HEK293 (cell line): ENCODE measurements at regions not wholly inside any gene's neighbourhood (a gene's known extent, or its start where the extent isn't known, plus 50 kb on each side); places are given as distances from the start of the nearest gene placed in this dataset.

Source experiments
- CTCF ChIA-PET: fragments of 350-600 bp; formaldehyde crosslinking; extraction: SDS; loops from one replicate; lab custom pipeline; 2021; ENCODE audit warnings: antibody characterized with exemption; lab: Yijun Ruan, JAX
- POLR2A ChIA-PET: fragments of 300-600 bp; formaldehyde crosslinking; extraction: SDS; loops from one replicate; lab custom pipeline; 2020; ENCODE audit warnings: antibody characterized with exemption, inconsistent platforms; lab: Yijun Ruan, JAX
- H3K27ac ChIP-seq: fragments of 200-500 bp; sonication (Bioruptor generic); 2 replicates; pipeline ENCODE4 v1.5.1; 2014; ENCODE audit warnings: low read depth, low read length, control low read depth, inconsistent platforms; ENCODE audit errors: extremely low read depth
- H3K36me3 ChIP-seq, 2 experiments: fragments of 200-500 bp in 1 of 2; sonication (Bioruptor generic) in 1 of 2; 1 replicate in 1 of 2; 2 replicates in 1 of 2; pipeline ENCODE4 v1.5.1; 2014 to 2017; ENCODE audit warnings: inconsistent platforms in 2 of 2, low read length in 2 of 2; ENCODE audit not compliant: control insufficient read depth in 2 of 2, insufficient read depth in 1 of 2
- H3K4me1 ChIP-seq: fragments of 200-500 bp; sonication (Bioruptor generic); 2 replicates; pipeline ENCODE4 v1.5.1; 2014; ENCODE audit warnings: mild to moderate bottlenecking, low read length, inconsistent platforms; ENCODE audit not compliant: control insufficient read depth, insufficient read depth
- H3K4me3 ChIP-seq: 2 replicates; pipeline ENCODE4 v1.5.1; 2011; ENCODE audit warnings: low read depth, mild to moderate bottlenecking, control low read depth, low read length, moderate library complexity
- H3K9me3 ChIP-seq: fragments of 200-500 bp; sonication (Bioruptor generic); 2 replicates; pipeline ENCODE4 v1.5.1; 2014; ENCODE audit warnings: low read depth, low read length, inconsistent platforms; ENCODE audit not compliant: control insufficient read depth, insufficient read depth
- BCL11B ChIP-seq: fragments of 450-650 bp; formaldehyde crosslinking; IDR thresholded peaks from 2 replicates; pipeline ENCODE4 v1.5.1; 2016; ENCODE audit warnings: low read depth, missing biosample characterization, missing genetic modification characterization
- KLF7 ChIP-seq: fragments of 450-650 bp; formaldehyde crosslinking; IDR thresholded peaks from 2 replicates; pipeline ENCODE4 v1.5.1; 2016; ENCODE audit warnings: missing biosample characterization, missing genetic modification characterization, borderline replicate concordance
- RBAK ChIP-seq: fragments of 450-650 bp; formaldehyde crosslinking; IDR thresholded peaks from 2 replicates; pipeline ENCODE4 v1.5.1; 2016; ENCODE audit warnings: missing biosample characterization, missing genetic modification characterization
- ZBTB17 ChIP-seq: fragments of 450-650 bp; formaldehyde crosslinking; IDR thresholded peaks from 2 replicates; pipeline ENCODE4 v1.5.1; 2016; ENCODE audit warnings: missing biosample characterization, missing genetic modification characterization
- ZNF155 ChIP-seq: fragments of 450-650 bp; formaldehyde crosslinking; IDR thresholded peaks from 2 replicates; pipeline ENCODE4 v1.5.1; 2016; ENCODE audit warnings: missing biosample characterization, missing genetic modification characterization
- ZNF2 ChIP-seq: fragments of 450-650 bp; formaldehyde crosslinking; IDR thresholded peaks from 2 replicates; pipeline ENCODE4 v1.5.1; 2016; ENCODE audit warnings: missing biosample characterization, missing genetic modification characterization
- ZNF391 ChIP-seq: fragments of 450-650 bp; formaldehyde crosslinking; IDR thresholded peaks from 2 replicates; pipeline ENCODE4 v1.5.1; 2016; ENCODE audit warnings: low read depth, missing biosample characterization, missing genetic modification characterization, borderline replicate concordance
- ZNF398 ChIP-seq: fragments of 450-650 bp; formaldehyde crosslinking; IDR thresholded peaks from 2 replicates; pipeline ENCODE4 v1.5.1; 2017; ENCODE audit warnings: missing biosample characterization, missing genetic modification characterization
- ZNF510 ChIP-seq: fragments of 450-650 bp; formaldehyde crosslinking; IDR thresholded peaks from 2 replicates; pipeline ENCODE4 v1.5.1; 2018; ENCODE audit warnings: mild to moderate bottlenecking, missing genetic modification characterization, missing biosample characterization; ENCODE audit not compliant: insufficient replicate concordance
- ZNF521 ChIP-seq: fragments of 450-650 bp; formaldehyde crosslinking; IDR thresholded peaks from 2 replicates; pipeline ENCODE4 v1.5.1; 2017; ENCODE audit warnings: missing biosample characterization, mild to moderate bottlenecking, missing genetic modification characterization
- ZNF585B ChIP-seq: fragments of 450-650 bp; formaldehyde crosslinking; IDR thresholded peaks from 2 replicates; pipeline ENCODE4 v1.5.1; 2016; ENCODE audit warnings: missing biosample characterization, missing genetic modification characterization
- ZNF621 ChIP-seq: fragments of 450-650 bp; formaldehyde crosslinking; IDR thresholded peaks from 2 replicates; pipeline ENCODE4 v1.5.1; 2017; ENCODE audit warnings: missing biosample characterization, missing genetic modification characterization
- ZNF626 ChIP-seq: fragments of 450-650 bp; sonication (Bioruptor Pico); formaldehyde crosslinking; IDR thresholded peaks from 2 replicates; pipeline ENCODE4 v1.5.1; 2018; ENCODE audit warnings: missing biosample characterization, missing genetic modification characterization, inconsistent platforms
- ZNF692 ChIP-seq: fragments of 450-650 bp; formaldehyde crosslinking; IDR thresholded peaks from 2 replicates; pipeline ENCODE4 v1.5.1; 2016; ENCODE audit warnings: missing biosample characterization, missing genetic modification characterization
- ZNF830 ChIP-seq: fragments of 450-650 bp; IDR thresholded peaks from 2 replicates; pipeline ENCODE4 v1.5.0; 2018; ENCODE audit warnings: missing biosample characterization, missing genetic modification characterization, low read depth, mild to moderate bottlenecking, moderate library complexity
- TF ChIP-seq, protein P1 (sequence below): fragments of 450-650 bp; formaldehyde crosslinking; IDR thresholded peaks from 2 replicates; pipeline ENCODE4 v1.5.1; 2016; ENCODE audit warnings: missing biosample characterization, missing genetic modification characterization
- TF ChIP-seq, protein P2 (sequence below): fragments of 450-650 bp; formaldehyde crosslinking; IDR thresholded peaks from 2 replicates; pipeline ENCODE4 v1.5.1; 2016; ENCODE audit warnings: missing biosample characterization, missing genetic modification characterization

DNA sequence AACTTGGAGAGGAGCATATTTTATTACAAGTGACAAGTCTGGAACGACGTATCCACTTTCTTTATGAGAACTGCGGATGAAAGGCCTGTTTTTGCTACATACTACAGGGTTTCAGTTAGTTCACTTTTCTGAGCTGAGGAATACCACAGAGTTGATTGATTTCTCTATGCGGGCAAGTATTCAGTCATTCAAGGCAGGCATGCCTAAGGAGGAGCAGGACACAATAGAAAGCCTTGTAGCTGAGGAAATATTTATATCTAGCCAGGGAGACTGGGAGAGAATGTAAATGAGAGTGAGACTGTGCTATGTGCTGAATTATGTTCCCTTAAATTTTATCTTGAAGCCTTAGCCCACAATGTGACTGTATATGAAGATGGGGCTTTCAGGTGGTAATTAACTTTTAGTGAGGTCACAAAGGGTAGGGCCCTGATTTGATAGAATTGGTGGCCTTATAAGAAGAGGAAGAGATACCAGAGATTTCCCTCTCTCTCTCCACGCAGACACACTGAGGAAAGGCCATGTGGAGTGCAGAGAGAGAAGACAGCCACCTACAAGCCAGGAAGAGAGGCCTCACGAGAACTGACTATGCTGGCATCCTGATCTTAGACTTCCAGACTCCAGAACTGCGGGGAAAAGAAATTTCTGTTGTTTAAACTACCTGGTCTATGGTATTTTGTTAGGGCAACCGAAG is 459.0 kb upstream of the ATP2B1 start:
- Histone ChIP-seq H3K27ac (no peak overlapping the region), H3K36me3 (no peaks in the 10 kb centered on the region), H3K9me3 (no peaks in the 10 kb centered on the region), H3K4me1 (no peaks in the 10 kb centered on the region)
- ChIA-PET CTCF (no interaction called here), POLR2A (no interaction called here)
- no peak for TF ChIP-seq ZNF391 (tag by site-specific recombination)
- TF ChIP-seq ZNF830, result no peak
- TF ChIP-seq BCL11B (tag by site-specific recombination), result no peak
- no peak for TF ChIP-seq ZNF155
- no peak for TF ChIP-seq ZNF626
- no peak for TF ChIP-seq ZBTB17 (tag by site-specific recombination)
- no peak for TF ChIP-seq RBAK
- no peak for TF ChIP-seq ZNF2 (tag by site-specific recombination)
- TF ChIP-seq, all 188 proteins: peak for 0
- no peak overlapping the region for H3K4me3 ChIP-seq

GRCh38 chr12:90166671-90167070 is 458.0 kb upstream of the ATP2B1 start:
- Histone ChIP-seq H3K9me3 (no peaks in the 10 kb centered on the region), H3K27ac (no peak overlapping the region), H3K36me3 (no peaks in the 10 kb centered on the region), H3K4me1 (no peaks in the 10 kb centered on the region)
- POLR2A ChIA-PET, result no interaction called here
- CTCF ChIA-PET, result no interaction called here
- TF ChIP-seq ZNF521 (tag by site-specific recombination), result no peak
- no peak for TF ChIP-seq ZNF398
- no peak for TF ChIP-seq BCL11B (tag by site-specific recombination)
- TF ChIP-seq KLF7 (tag by site-specific recombination), result no peak
- TF ChIP-seq ZNF621, result no peak
- TF ChIP-seq, protein P1, sequence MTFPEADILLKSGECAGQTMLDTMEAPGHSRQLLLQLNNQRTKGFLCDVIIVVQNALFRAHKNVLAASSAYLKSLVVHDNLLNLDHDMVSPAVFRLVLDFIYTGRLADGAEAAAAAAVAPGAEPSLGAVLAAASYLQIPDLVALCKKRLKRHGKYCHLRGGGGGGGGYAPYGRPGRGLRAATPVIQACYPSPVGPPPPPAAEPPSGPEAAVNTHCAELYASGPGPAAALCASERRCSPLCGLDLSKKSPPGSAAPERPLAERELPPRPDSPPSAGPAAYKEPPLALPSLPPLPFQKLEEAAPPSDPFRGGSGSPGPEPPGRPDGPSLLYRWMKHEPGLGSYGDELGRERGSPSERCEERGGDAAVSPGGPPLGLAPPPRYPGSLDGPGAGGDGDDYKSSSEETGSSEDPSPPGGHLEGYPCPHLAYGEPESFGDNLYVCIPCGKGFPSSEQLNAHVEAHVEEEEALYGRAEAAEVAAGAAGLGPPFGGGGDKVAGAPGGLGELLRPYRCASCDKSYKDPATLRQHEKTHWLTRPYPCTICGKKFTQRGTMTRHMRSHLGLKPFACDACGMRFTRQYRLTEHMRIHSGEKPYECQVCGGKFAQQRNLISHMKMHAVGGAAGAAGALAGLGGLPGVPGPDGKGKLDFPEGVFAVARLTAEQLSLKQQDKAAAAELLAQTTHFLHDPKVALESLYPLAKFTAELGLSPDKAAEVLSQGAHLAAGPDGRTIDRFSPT (tag by site-specific recombination), result no peak
- TF ChIP-seq, protein P2, sequence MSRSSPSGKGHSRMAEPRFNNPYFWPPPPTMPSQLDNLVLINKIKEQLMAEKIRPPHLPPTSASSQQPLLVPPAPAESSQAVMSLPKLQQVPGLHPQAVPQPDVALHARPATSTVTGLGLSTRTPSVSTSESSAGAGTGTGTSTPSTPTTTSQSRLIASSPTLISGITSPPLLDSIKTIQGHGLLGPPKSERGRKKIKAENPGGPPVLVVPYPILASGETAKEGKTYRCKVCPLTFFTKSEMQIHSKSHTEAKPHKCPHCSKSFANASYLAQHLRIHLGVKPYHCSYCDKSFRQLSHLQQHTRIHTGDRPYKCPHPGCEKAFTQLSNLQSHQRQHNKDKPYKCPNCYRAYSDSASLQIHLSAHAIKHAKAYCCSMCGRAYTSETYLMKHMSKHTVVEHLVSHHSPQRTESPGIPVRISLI (tag by site-specific recombination), result no peak
- TF ChIP-seq ZNF510 (tag by site-specific recombination), result no peak
- no peak for TF ChIP-seq ZNF692 (tag by site-specific recombination)
- no peak for TF ChIP-seq ZNF585B
- TF ChIP-seq, all 188 proteins: peak for 0
- H3K4me3 ChIP-seq, result no peak overlapping the region
